Progenitor cell of endocrine pancreas (in vitro differentiated cells): ENCODE measurements at regions not wholly inside any gene's neighbourhood (a gene's known extent, or its start where the extent isn't known, plus 50 kb on each side); places are given as distances from the start of the nearest gene placed in this dataset.

ENCODE experiments used
- DNase-seq: peaks from one replicate; pipeline ENCODE4 v3.0.0; 2021; ENCODE audit warnings: low spot score; ENCODE audit not compliant: unreplicated experiment
- H3K27ac Mint-ChIP-seq: 2 replicates; pipeline ENCODE4 v1.8.0; 2021; ENCODE audit warnings: mild to moderate bottlenecking, moderate library complexity, mixed read lengths
- H3K27me3 Mint-ChIP-seq: 2 replicates; pipeline ENCODE4 v1.8.0; 2021; ENCODE audit warnings: mixed read lengths
- H3K36me3 Mint-ChIP-seq: 2 replicates; pipeline ENCODE4 v1.8.0; 2022; ENCODE audit warnings: mixed read lengths; ENCODE audit not compliant: insufficient read depth
- H3K4me1 Mint-ChIP-seq: 2 replicates; pipeline ENCODE4 v1.8.0; 2021; ENCODE audit warnings: low read depth, mixed read lengths
- H3K4me3 Mint-ChIP-seq: 2 replicates; pipeline ENCODE4 v1.8.0; 2021; ENCODE audit warnings: low read depth, mild to moderate bottlenecking, moderate library complexity, mixed read lengths
- H3K9me3 Mint-ChIP-seq: 2 replicates; pipeline ENCODE4 v1.8.0; 2021; ENCODE audit warnings: low read depth, mixed read lengths
- TF ChIP-seq, protein P1 (sequence below): fragments of 200-600 bp; sonication (generic); IDR thresholded peaks from one replicate; pipeline ENCODE4 v1.5.0; 2021; ENCODE audit warnings: antibody characterized with exemption, mild to moderate bottlenecking; ENCODE audit not compliant: unreplicated experiment

DNA sequence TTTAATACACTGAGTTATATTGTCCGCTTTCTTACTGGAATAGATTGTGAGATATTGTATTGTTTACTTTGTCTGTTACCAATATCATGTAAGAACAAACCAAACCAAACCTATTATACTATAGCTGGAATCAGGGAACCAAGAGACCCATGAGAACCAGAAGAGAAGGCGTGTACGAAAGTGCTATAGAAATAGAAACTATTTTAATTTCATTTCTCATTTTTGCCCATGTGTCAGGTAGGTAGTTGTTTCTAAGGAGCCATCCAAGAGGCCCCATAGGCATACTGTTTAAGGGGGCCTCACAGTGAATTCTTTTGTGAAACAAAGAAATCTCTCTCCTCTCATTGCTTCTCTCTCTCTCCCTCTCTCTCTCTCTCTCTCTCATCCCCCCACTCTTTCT lies 363.6 kb downstream of the RNF144A start:
- H3K27ac Mint-ChIP-seq, result no peak overlapping the region
- H3K4me1 Mint-ChIP-seq, result peaks cover 17% of the 10 kb centered on the region
- no peak for DNase-seq
- TF ChIP-seq, protein P1, sequence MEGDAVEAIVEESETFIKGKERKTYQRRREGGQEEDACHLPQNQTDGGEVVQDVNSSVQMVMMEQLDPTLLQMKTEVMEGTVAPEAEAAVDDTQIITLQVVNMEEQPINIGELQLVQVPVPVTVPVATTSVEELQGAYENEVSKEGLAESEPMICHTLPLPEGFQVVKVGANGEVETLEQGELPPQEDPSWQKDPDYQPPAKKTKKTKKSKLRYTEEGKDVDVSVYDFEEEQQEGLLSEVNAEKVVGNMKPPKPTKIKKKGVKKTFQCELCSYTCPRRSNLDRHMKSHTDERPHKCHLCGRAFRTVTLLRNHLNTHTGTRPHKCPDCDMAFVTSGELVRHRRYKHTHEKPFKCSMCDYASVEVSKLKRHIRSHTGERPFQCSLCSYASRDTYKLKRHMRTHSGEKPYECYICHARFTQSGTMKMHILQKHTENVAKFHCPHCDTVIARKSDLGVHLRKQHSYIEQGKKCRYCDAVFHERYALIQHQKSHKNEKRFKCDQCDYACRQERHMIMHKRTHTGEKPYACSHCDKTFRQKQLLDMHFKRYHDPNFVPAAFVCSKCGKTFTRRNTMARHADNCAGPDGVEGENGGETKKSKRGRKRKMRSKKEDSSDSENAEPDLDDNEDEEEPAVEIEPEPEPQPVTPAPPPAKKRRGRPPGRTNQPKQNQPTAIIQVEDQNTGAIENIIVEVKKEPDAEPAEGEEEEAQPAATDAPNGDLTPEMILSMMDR, result no peak
- no peaks in the 10 kb centered on the region for H3K27me3 Mint-ChIP-seq
- peaks cover 5% of the 10 kb centered on the region for H3K9me3 Mint-ChIP-seq
- no peaks in the 10 kb centered on the region for H3K36me3 Mint-ChIP-seq
- H3K4me3 Mint-ChIP-seq, result no peak overlapping the region

DNA sequence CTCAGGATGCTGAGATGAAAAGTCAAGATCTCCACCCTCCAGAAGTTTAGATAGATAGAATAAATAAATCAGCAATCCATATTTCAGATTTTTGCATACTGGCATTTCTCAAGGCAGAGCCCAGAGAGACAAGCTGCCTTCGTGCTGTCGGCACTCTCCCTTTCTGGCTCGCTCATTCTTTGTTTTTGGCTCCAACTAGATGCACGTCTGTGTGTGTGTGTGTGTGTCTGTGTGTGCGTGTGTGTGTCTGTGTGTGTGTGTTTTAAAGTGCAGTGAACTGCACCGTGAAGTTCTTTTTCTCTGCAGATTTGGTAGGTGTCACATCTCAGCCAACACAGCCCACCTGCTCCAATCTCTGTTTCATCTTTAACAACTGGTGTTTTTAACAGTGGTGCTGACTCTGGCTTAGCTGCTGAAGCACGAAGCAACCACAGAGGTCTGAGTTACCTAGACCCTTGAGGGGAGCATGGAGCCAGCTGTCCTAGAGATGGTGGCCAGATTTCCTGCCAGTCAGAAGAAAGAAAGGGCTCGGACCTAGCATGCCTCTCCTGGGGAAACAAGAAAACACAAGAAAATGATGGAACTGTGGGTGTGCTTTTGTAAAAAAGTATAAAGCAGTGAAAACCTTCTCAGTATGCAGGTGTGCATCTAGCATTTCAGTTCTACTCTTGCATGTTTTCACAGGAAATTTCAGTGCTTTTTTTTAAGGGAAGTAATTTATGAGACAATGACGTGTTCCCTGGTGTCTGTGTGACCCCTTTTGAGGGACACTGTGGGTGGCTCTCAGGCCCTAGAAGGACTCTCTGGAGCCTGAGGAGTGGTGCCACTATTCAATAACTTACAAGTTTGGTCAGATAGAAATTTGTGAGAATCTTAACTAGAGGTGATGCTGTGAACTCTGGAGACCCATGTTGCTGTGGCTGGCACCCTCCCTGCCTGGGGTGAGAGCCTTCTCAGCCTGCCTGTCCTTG lies 364.3 kb downstream of the RNF144A start:
- no peak overlapping the region for H3K4me3 Mint-ChIP-seq
- H3K27me3 Mint-ChIP-seq, result no peaks in the 10 kb centered on the region
- no peaks in the 10 kb centered on the region for H3K36me3 Mint-ChIP-seq
- no peak overlapping the region for H3K27ac Mint-ChIP-seq
- TF ChIP-seq, protein P1, result no peak
- peaks cover 17% of the 10 kb centered on the region for H3K4me1 Mint-ChIP-seq
- DNase-seq, result no peak
- peaks cover 5% of the 10 kb centered on the region for H3K9me3 Mint-ChIP-seq

DNA sequence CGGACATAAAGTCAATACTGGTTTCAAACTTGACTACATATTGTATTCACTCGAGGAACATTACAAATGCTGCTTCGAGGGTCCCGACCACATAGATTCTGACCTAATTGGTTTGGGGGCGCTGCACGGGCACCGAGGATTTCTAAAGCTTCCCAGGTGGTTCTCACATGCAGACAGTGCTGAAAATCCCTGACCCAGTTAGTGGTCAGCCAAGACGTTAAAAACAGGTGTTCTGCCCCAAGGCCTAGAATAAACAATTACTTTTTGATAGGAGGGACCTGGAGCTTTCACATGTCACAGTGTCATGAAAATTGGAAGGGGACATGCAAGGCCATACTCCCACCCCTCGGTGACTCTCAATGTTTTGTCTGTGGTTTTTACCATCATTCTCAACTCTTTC lies 368.9 kb downstream of the RNF144A start:
- Mint-ChIP-seq H3K4me1 (peaks cover 2% of the 10 kb centered on the region), H3K4me3 (no peak overlapping the region), H3K36me3 (no peaks in the 10 kb centered on the region), H3K9me3 (peaks cover 5% of the 10 kb centered on the region), H3K27ac (no peak overlapping the region), H3K27me3 (no peaks in the 10 kb centered on the region)
- no peak for DNase-seq
- TF ChIP-seq, protein P1, result no peak

DNA sequence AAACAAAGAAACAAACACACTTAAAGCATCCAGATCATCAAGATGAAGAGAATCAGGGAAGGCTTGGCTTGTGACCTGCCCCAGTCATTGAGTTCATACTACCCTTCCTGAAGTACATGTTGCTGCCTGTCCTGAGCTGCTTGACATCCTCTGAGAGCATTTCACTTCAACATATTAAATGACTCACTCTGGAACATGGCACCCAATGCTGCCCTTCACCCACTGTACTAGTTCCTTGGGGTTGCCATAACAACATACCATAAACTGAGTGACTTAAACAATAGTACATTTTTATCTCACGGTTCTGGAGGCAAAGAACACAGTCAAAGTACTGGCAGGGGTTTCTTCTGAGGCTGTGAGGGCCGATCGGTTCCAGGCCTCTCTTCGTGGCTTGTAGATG lies 371.3 kb downstream of the RNF144A start:
- H3K9me3 Mint-ChIP-seq, result no peaks in the 10 kb centered on the region

DNA sequence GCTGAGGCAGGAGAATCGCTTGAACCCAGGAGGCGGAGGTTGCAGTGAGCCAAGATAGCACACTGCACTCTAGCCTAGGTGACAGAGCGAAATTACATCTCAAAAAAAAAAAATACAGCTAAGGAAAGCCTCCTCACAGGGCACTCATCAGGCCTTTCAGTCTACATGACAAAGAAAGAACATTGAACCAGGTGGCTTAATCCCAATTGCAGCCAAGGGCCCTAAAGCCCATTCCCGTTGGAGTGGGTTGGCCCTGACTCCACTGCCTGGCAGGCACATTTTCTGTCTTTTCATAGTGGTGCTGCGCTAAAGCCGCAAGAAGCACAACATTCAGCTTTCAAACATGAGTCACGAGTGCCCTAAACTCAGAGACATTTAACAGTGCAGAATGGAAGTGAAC lies 372.5 kb downstream of the RNF144A start:
- no peak for DNase-seq
- TF ChIP-seq, protein P1, result no peak
- Mint-ChIP-seq H3K4me1 (no peaks in the 10 kb centered on the region), H3K27ac (no peak overlapping the region), H3K36me3 (no peaks in the 10 kb centered on the region), H3K27me3 (no peaks in the 10 kb centered on the region), H3K9me3 (no peaks in the 10 kb centered on the region), H3K4me3 (no peak overlapping the region)

More for the DNA sequence above, 371.3 kb downstream of the RNF144A start:
- DNase-seq, result no peak
- Mint-ChIP-seq H3K27me3 (no peaks in the 10 kb centered on the region), H3K36me3 (no peaks in the 10 kb centered on the region), H3K27ac (no peak overlapping the region), H3K4me3 (no peak overlapping the region), H3K4me1 (no peaks in the 10 kb centered on the region)
- TF ChIP-seq, protein P1, result no peak
